ENCODE measurements at regions not wholly inside any gene's neighbourhood (a gene's known extent, or its start where the extent isn't known, plus 50 kb on each side); places are given as distances from the start of the nearest gene placed in this dataset.

- Histone ChIP-seq H3K4me2 (no peak overlapping the region), H3K4me3 (no peak overlapping the region), H3K9me3 (no peaks in the 10 kb centered on the region), H3K27ac (no peak overlapping the region), H3K36me3 (no peaks in the 10 kb centered on the region), H4K20me1 (no peaks in the 10 kb centered on the region), H3K27me3 (no peaks in the 10 kb centered on the region), H3K9ac (no peak overlapping the region), H3K4me1 (no peaks in the 10 kb centered on the region)
- TF ChIP-seq Cebpa-rat (IDR thresholded peaks at IDR 0.05), result no peak
Measured at GRCh38 chr15:94740469-94740868, 509.1 kb downstream of the MCTP2 start.

GRCh38 chr15:94743668-94744067, 512.3 kb downstream of the MCTP2 start:
- H3K4me3 ChIP-seq, result no peak overlapping the region
- no peak overlapping the region for H3K27ac ChIP-seq
- no peaks in the 10 kb centered on the region for H3K9me3 ChIP-seq
- no peaks in the 10 kb centered on the region for H3K36me3 ChIP-seq
- no peaks in the 10 kb centered on the region for H3K27me3 ChIP-seq
- no peak overlapping the region for H3K4me2 ChIP-seq
- no peaks in the 10 kb centered on the region for H4K20me1 ChIP-seq
- no peak for TF ChIP-seq Cebpa-rat (IDR thresholded peaks at IDR 0.05)
- no peak overlapping the region for H3K9ac ChIP-seq
- H3K4me1 ChIP-seq, result no peaks in the 10 kb centered on the region

GRCh38 chr15:94744080-94744793, 512.9 kb downstream of the MCTP2 start:
- no peak for TF ChIP-seq Cebpa-rat (IDR thresholded peaks at IDR 0.05)
- Histone ChIP-seq H3K27me3 (no peaks in the 10 kb centered on the region), H3K4me3 (no peak overlapping the region), H3K27ac (no peak overlapping the region), H3K4me1 (no peaks in the 10 kb centered on the region), H3K9me3 (no peaks in the 10 kb centered on the region), H3K9ac (no peak overlapping the region), H3K36me3 (no peaks in the 10 kb centered on the region), H4K20me1 (no peaks in the 10 kb centered on the region), H3K4me2 (no peak overlapping the region)

GRCh38 chr15:94745371-94745770, 514.0 kb downstream of the MCTP2 start:
- TF ChIP-seq Cebpa-rat (IDR thresholded peaks at IDR 0.05), result no peak
- no peak overlapping the region for H3K27ac ChIP-seq
- H3K4me3 ChIP-seq, result no peak overlapping the region
- H3K9ac ChIP-seq, result no peak overlapping the region
- H3K27me3 ChIP-seq, result no peaks in the 10 kb centered on the region
- no peaks in the 10 kb centered on the region for H3K4me1 ChIP-seq
- no peaks in the 10 kb centered on the region for H4K20me1 ChIP-seq
- no peak overlapping the region for H3K4me2 ChIP-seq
- no peaks in the 10 kb centered on the region for H3K9me3 ChIP-seq
- H3K36me3 ChIP-seq, result no peaks in the 10 kb centered on the region

- no peaks in the 10 kb centered on the region for H3K4me1 ChIP-seq
- peaks cover 5% of the 10 kb centered on the region; the same call in 1 of the 2 replicates for H3K9me3 ChIP-seq
- H3K4me3 ChIP-seq, result no peak overlapping the region
- no peak overlapping the region for H3K4me2 ChIP-seq
- H4K20me1 ChIP-seq, result no peaks in the 10 kb centered on the region
- H3K9ac ChIP-seq, result no peak overlapping the region
- H3K36me3 ChIP-seq, result no peaks in the 10 kb centered on the region
- TF ChIP-seq Cebpa-rat (IDR thresholded peaks at IDR 0.05), result no peak
- no peaks in the 10 kb centered on the region for H3K27me3 ChIP-seq
- H3K27ac ChIP-seq, result no peak overlapping the region
Measured at GRCh38 chr15:94747510-94747909, 516.1 kb downstream of the MCTP2 start.

GRCh38 chr15:94749811-94750617, 518.7 kb downstream of the MCTP2 start:
- Histone ChIP-seq H3K9ac (no peak overlapping the region), H4K20me1 (no peaks in the 10 kb centered on the region), H3K4me2 (no peak overlapping the region), H3K27ac (no peak overlapping the region), H3K36me3 (no peaks in the 10 kb centered on the region), H3K27me3 (no peaks in the 10 kb centered on the region), H3K4me1 (no peaks in the 10 kb centered on the region), H3K4me3 (no peak overlapping the region), H3K9me3 (peaks cover 5% of the 10 kb centered on the region; the same call in 1 of the 2 replicates)
- TF ChIP-seq Cebpa-rat (IDR thresholded peaks at IDR 0.05), result no peak

GRCh38 chr15:94760348-94760747, 529.0 kb downstream of the MCTP2 start:
- Histone ChIP-seq H4K20me1 (no peaks in the 10 kb centered on the region), H3K36me3 (no peaks in the 10 kb centered on the region), H3K27me3 (no peaks in the 10 kb centered on the region), H3K4me1 (no peaks in the 10 kb centered on the region), H3K4me3 (no peak overlapping the region), H3K27ac (no peak overlapping the region), H3K4me2 (no peak overlapping the region), H3K9ac (no peak overlapping the region), H3K9me3 (no peaks in the 10 kb centered on the region)
- no peak for TF ChIP-seq Cebpa-rat (IDR thresholded peaks at IDR 0.05)

- no peaks in the 10 kb centered on the region for H3K9me3 ChIP-seq
- no peaks in the 10 kb centered on the region for H4K20me1 ChIP-seq
- no peak overlapping the region for H3K4me2 ChIP-seq
- TF ChIP-seq Cebpa-rat (IDR thresholded peaks at IDR 0.05), result no peak
- H3K27ac ChIP-seq, result no peak overlapping the region
- H3K4me1 ChIP-seq, result no peaks in the 10 kb centered on the region
- H3K27me3 ChIP-seq, result no peaks in the 10 kb centered on the region
- H3K4me3 ChIP-seq, result no peak overlapping the region
- no peak overlapping the region for H3K9ac ChIP-seq
- H3K36me3 ChIP-seq, result no peaks in the 10 kb centered on the region
Measured at GRCh38 chr15:94761574-94761973, 530.2 kb downstream of the MCTP2 start.

GRCh38 chr15:94769089-94769488, 537.7 kb downstream of the MCTP2 start:
- H3K4me3 ChIP-seq, result no peak overlapping the region
- H3K4me1 ChIP-seq, result no peaks in the 10 kb centered on the region
- no peak overlapping the region for H3K27ac ChIP-seq
- no peaks in the 10 kb centered on the region for H3K9me3 ChIP-seq
- H3K27me3 ChIP-seq, result no peaks in the 10 kb centered on the region
- no peaks in the 10 kb centered on the region for H4K20me1 ChIP-seq
- TF ChIP-seq Cebpa-rat (IDR thresholded peaks at IDR 0.05), result no peak
- H3K4me2 ChIP-seq, result no peak overlapping the region
- H3K9ac ChIP-seq, result no peak overlapping the region
- H3K36me3 ChIP-seq, result no peaks in the 10 kb centered on the region

- H3K36me3 ChIP-seq, result no peaks in the 10 kb centered on the region
- no peak overlapping the region for H3K4me2 ChIP-seq
- H3K9ac ChIP-seq, result no peak overlapping the region
- H3K9me3 ChIP-seq, result no peaks in the 10 kb centered on the region
- H3K4me3 ChIP-seq, result no peak overlapping the region
- H3K4me1 ChIP-seq, result peaks cover 6% of the 10 kb centered on the region; the same call in 1 of the 2 replicates
- no peaks in the 10 kb centered on the region for H4K20me1 ChIP-seq
- H3K27me3 ChIP-seq, result no peaks in the 10 kb centered on the region
- no peak for TF ChIP-seq Cebpa-rat (IDR thresholded peaks at IDR 0.05)
- no peak overlapping the region for H3K27ac ChIP-seq
Measured at GRCh38 chr15:94770199-94770598, 538.8 kb downstream of the MCTP2 start.

Measured in BLaER1 (cell line).